GM21381 (cell line): ENCODE measurements at regions not wholly inside any gene's neighbourhood (a gene's known extent, or its start where the extent isn't known, plus 50 kb on each side); places are given as distances from the start of the nearest gene placed in this dataset.
A peak's percentile ranks its signal among the peaks of the same experiment; 100 is the strongest.

Experiments used
- ATAC-seq: cut with Tn5 transposase; IDR thresholded peaks from one replicate; pipeline ENCODE4 v1.9.1; 2021; ENCODE audit warnings: mild to moderate bottlenecking, moderate library complexity; ENCODE audit not compliant: unreplicated experiment

GRCh38 chr5:40080191-40080590 is 599.5 kb upstream of the PTGER4 start:
- ATAC-seq, result no peak

GRCh38 chr5:40078898-40079575 is 600.7 kb upstream of the PTGER4 start:
- no peak for ATAC-seq

- ATAC-seq, result no peak
Observed at GRCh38 chr5:40074826-40075225, 604.9 kb upstream of the PTGER4 start.

GRCh38 chr5:40073927-40074326 is 605.8 kb upstream of the PTGER4 start:
- no peak for ATAC-seq

GRCh38 chr5:40071870-40072269 is 607.8 kb upstream of the PTGER4 start:
- ATAC-seq, result no peak

- ATAC-seq, result no peak
Observed at GRCh38 chr5:40066616-40067015, 613.1 kb upstream of the PTGER4 start.

GRCh38 chr5:40052808-40053207 is 626.9 kb upstream of the PTGER4 start:
- no peak for ATAC-seq

- no peak for ATAC-seq
Observed at GRCh38 chr5:40046792-40047191, 622.0 kb upstream of the DAB2 start.

- no peak for ATAC-seq
Observed at GRCh38 chr5:40045429-40045828, 620.6 kb upstream of the DAB2 start.

- no peak for ATAC-seq
Observed at GRCh38 chr5:40043916-40044315, 619.1 kb upstream of the DAB2 start.

- no peak for ATAC-seq
Observed at GRCh38 chr5:40041452-40041851, 616.7 kb upstream of the DAB2 start.

- ATAC-seq, result no peak
Observed at GRCh38 chr5:40037713-40038112, 612.9 kb upstream of the DAB2 start.

GRCh38 chr5:40034441-40034840 is 609.7 kb upstream of the DAB2 start:
- ATAC-seq, result no peak

GRCh38 chr5:40033411-40033810 is 608.6 kb upstream of the DAB2 start:
- peak; percentile 83 for ATAC-seq

- ATAC-seq, result no peak
Observed at GRCh38 chr5:40033009-40033408, 608.2 kb upstream of the DAB2 start.

GRCh38 chr5:40030661-40031060 is 605.9 kb upstream of the DAB2 start:
- ATAC-seq, result no peak

- no peak for ATAC-seq
Observed at GRCh38 chr5:40029711-40030495, 605.1 kb upstream of the DAB2 start.

GRCh38 chr5:40027400-40027799 is 602.6 kb upstream of the DAB2 start:
- ATAC-seq, result no peak

- no peak for ATAC-seq
Observed at GRCh38 chr5:40025586-40025985, 600.8 kb upstream of the DAB2 start.

- ATAC-seq, result no peak
Observed at GRCh38 chr5:40022057-40022456, 597.3 kb upstream of the DAB2 start.

GRCh38 chr5:40021007-40021406 is 596.2 kb upstream of the DAB2 start:
- no peak for ATAC-seq

- no peak for ATAC-seq
Observed at GRCh38 chr5:40017918-40018317, 593.1 kb upstream of the DAB2 start.

GRCh38 chr5:40017135-40017534 is 592.4 kb upstream of the DAB2 start:
- ATAC-seq, result no peak
